Stimulated activated CD4-positive, alpha-beta T cell treated with anti-CD3 and anti-CD28 coated beads, TNF-alpha, amount 100 ng/mL, for 1 hour (primary cell): ENCODE measurements at regions not wholly inside any gene's neighbourhood (a gene's known extent, or its start where the extent isn't known, plus 50 kb on each side); places are given as distances from the start of the nearest gene placed in this dataset.

Source experiments
- DNase-seq, 3 donors: peaks; one replicate each; pipeline ENCODE4 v3.0.0-alpha.2; 2020; ENCODE audit warnings: low read depth in 3 of 3, low spot score in 1 of 3

DNA sequence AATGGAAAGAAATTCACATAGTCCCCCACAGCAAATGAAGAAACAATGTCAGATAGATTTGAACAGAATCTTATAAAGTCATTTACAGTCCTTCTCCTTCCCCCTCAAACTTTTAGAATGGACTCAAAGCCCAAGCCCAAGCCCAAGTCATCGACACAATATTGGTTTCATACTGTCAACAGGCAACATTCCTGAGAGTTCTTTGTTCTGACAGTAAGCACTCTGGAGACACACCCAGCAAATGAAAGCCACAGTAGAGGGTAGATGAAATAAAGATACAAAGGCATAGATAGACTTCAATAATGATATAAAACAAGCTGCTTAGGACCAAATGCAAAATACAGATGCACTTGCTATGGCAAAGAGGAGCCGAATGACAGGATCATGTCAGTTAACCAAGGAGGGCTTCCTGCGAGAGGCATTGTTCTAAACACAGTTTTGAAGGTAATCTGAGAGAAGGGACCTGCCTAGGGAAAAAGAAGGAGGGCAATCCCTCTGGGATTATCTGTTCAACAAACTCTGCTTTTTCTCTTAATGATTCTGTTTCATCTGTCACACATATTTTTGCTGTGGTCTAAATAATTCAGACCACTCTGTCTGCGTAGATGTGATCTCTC is 97.1 kb upstream of the MAP4K3 start:
- no peak for DNase-seq

DNA sequence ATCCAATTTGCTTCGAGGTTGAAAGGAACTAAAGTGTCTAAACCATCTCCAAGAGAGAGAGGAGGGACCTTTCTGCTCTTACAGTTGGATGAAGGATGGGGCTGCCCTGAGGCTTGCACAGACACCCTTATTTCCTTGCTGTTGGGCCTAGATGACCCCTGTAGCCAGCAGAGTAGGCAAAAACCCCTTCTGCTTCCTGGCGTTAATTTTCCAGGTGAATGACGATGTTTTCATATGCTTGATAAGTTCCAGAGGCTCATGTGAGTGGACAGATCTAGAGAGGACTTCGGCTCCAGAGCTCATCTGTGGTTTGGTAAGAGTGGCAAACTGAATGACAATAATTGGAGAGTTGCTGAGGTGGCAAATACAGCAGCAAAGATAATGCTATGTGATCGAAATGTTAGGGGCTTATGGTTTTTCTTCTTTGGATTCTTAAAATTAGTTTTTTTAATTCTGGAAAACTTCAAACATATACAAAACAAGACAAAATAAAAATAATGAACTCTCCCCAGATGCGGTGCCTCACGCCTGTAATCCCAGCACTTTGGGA is 98.6 kb upstream of the MAP4K3 start:
- DNase-seq, result no peak

DNA sequence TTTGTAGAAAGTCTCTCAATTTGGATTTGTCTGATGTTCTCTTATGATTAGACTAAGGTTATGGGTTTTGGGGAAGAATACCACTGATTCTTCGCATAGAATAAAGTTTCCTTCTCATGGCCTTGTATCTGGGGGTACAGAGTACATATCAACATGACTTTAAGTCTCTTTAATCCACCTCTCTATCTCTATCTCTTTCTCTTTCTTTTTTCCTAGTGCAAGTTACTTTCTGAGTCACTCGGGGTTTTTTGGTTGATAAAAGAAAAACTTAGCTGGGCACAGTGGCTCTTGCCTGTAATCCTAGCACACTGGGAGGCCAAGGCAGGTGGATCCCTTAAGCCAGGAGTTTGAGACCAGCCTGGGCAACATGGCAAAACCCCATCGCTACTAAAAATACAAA is 100.1 kb upstream of the MAP4K3 start:
- no peak for DNase-seq

DNA sequence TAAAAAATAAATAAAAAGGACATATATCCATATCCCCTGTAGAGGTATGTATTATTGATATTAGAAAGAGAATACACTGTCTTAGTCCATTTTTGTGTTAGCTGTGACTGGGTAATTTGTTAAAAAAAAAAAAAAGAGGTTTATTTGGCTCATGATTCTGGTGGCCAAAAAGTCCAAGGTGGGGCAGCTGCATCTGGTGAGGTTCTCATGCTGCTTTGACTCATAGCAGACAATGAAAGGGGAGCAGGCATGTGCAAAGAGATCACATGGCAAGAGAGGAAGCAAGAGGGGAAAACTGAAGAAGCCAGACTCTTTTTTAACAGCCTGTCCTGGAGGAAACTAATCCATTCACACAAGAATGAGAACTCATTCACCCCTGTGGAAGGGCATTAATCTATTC is 101.6 kb upstream of the MAP4K3 start:
- DNase-seq, result no peak

- no peak for DNase-seq
These were observed 103.3 kb upstream of the MAP4K3 start for GRCh38 chr2:39540414-39540813.

DNA sequence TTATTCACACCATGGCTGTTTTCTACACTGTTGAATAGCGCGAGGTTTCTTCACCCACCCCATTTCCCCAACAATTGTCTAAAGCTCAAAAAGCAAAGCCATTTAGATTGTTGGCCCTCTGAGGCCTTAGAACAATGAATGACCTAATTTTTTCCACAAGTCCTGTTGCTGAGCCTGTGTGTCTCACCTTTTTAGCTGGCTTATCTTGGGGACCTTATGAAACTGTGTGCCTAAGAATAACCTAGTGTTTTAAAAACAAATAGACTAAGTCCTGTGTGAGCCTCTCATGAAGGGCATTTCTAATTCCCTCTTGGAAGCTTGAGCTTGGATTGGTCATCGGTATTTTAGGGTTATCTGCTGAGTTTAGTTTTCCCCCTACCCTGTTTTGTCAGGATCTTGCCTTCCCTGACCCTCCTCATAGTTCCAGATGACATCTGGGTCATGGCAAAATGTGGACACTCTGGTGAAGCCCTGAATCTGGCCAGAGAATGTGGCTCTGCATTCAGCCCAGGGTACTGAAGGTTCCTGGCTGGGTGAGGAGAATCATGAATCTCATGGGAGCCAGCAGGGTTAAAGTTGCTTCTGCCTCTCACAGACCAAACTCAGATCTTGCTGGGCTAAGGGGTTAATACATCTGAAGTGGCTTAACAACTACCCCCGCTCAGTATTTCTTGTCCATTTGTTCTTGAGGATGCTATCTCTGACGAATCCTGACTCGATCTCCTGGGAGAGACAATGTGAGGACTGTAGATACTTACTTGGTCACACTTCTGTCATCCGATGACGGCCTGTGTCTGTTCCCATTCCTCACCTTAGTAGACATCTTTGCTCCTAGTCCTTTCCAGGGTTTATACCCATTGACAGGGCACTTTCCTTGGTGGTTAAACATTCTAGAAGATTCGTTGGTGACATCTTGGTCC is 104.2 kb upstream of the MAP4K3 start:
- DNase-seq, result no peak

DNA sequence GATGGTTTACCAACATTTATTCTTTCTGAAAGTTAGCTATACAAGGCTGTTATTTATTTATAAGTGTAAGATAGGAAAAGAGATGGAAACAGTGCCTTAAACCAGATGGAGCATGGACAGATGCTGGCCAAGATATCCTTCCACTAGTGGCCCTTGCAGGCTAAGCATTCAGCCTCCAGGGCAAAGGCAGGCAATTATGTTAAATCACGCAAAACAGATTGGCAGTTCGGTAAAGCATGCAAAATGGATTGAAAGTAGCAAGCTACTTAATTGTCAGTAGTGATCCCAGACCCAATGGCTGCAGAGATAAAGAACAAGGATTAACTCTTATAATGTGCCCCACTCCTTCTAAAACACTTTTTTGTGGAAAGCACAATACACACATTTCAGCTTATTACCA is 105.4 kb upstream of the MAP4K3 start:
- no peak for DNase-seq

GRCh38 chr2:39545957-39546356 is 108.9 kb upstream of the MAP4K3 start:
- no peak for DNase-seq

DNA sequence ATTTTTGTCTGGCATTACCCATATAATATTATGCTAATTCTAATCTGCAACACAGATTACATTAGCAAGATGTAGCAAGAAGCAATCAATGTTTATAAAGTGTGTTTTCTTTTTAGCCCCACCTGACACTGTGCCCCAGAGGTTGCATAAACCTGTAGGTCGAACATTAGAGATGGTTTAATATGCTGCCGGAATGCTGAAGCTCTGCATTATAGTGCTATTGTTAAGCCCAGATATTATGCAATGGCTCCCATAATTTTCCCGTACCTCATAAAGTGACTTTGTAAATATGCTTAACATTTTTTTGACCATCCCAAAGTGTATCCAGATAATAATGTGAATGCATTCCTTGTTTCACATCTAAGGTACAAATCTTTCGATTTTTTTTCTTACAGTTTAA is 109.3 kb upstream of the MAP4K3 start:
- DNase-seq, result no peak

- DNase-seq, result no peak
These were observed 109.9 kb upstream of the MAP4K3 start for GRCh38 chr2:39546937-39547336.

DNA sequence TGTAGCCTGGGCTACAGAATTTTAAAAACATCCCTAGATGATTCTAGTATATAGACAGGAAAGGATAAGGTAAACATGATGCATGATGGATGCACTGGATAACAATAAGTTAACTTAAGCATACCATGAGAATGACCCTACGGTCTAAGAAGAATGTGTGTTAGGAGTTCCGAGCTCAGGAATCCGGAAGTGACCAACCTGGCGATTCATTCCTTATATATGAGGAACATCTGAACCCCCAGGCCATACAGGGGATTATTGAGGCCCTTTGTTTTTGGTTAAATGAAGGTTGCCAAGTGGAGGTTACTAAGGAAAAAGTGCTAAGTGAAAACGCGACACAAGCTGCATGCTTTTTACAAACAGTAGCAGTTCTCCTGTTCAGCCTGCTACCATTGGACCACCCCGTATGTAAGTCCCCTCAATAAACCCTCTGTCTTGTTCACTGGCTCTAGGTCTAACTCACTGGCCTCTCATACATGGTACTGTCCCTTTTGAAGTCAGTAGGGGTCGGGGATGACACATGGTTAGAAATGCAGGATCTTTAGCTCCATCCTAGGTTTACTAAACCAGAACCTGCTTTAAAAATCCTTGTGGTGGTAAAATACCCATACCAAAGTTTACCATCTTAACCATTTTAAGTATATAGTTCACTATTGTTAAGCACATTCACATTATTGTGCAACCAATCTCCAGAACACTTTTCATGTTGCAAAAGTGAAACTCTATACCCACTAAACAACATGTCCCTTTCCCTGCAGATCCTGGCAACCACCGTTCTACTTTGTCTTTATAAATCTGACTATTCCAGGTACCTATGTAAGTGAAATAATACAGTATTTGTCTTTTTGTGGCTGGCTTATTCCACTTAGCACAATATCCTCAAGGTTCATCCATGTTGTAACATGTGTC is 111.0 kb upstream of the MAP4K3 start:
- DNase-seq, result no peak

GRCh38 chr2:39549000-39549399 is 111.9 kb upstream of the MAP4K3 start:
- no peak for DNase-seq

DNA sequence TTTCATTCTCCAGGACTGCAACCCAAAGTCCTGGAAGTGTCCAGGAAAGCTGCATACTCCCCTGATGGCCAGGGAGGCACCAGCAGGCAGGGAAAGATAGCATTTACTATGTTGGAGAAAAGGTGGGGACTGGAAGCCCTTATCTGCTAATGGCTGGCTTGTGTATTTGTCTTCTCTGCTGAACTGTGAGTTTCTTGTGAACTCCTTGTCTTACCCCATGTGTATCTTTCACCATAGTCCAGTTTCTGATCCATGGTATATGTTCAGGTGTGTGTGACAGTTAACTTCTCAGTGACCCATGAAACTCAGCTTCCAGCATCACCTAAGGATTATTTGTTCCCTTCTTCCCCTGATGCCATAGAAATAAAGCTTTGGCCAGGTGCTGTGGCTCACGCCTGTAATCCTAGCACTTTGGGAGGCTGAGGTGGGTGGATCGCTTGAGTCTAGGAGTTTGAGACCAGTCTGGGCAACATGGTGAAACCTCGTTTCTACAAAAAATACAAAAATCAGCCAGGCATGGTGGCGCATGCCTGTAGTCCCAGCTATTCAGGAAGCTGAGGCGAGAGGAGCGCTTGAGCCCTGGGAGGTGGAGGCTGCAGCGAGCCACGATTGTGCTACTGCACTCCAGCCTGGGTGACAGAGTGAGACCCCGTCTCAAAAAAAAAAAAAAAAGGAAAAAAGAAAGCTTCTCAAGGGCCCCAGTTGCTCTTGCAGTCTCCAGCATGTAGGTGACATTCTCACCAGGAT is 112.8 kb upstream of the MAP4K3 start:
- DNase-seq, result no peak

- DNase-seq, result no peak
These were observed 113.7 kb upstream of the MAP4K3 start for GRCh38 chr2:39550701-39551285.

- DNase-seq, result no peak
These were observed 106.8 kb upstream of the TMEM178A start for GRCh38 chr2:39558906-39559305.

GRCh38 chr2:39563572-39563971 is 102.1 kb upstream of the TMEM178A start:
- DNase-seq, result no peak

GRCh38 chr2:39567507-39567906 is 98.2 kb upstream of the TMEM178A start:
- no peak for DNase-seq

- no peak for DNase-seq
These were observed 97.6 kb upstream of the TMEM178A start for GRCh38 chr2:39568116-39568515.

GRCh38 chr2:39568561-39569006 is 97.1 kb upstream of the TMEM178A start:
- DNase-seq, result no peak

DNA sequence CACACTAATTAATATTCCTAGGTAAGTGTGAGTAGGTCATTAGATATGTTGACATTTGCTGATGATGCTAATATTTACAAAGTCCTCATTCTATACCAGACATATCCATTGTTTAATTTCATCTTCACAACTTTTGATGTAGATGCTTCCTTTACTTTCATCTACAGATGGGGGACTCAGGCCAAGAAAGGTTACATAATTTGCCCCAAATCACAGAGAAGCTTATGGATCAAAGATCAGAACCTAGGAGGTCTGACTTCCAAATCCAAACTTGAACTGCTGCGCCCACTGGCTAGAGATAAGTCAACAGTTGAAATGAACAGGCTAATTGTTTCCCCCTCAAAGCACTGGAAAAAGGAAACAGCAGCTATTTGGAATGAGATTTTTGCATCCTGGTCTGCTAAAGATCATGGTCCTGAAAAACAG is 95.6 kb upstream of the TMEM178A start:
- no peak for DNase-seq
